ENCODE measurements at regions not wholly inside any gene's neighbourhood (a gene's known extent, or its start where the extent isn't known, plus 50 kb on each side); places are given as distances from the start of the nearest gene placed in this dataset.

GRCh38 chr10:90999512-91000172, 78.8 kb upstream of the ANKRD1 start:
- TF ChIP-seq TAF1 (IDR thresholded peaks at IDR 0.05; ENCODE audit: borderline replicate concordance, insufficient read depth, low read length): no peak
- TF ChIP-seq REST (IDR thresholded peaks at IDR 0.05; ENCODE audit: insufficient read depth in 1 of 2, low read depth in 2 of 2, low read length in 2 of 2): no peak
- TF ChIP-seq POLR2AphosphoS5 (IDR thresholded peaks at IDR 0.05; ENCODE audit: low read depth, low read length): no peak
- TF ChIP-seq FOXP2 (optimal IDR thresholded peaks at IDR 0.05; ENCODE audit: borderline replicate concordance, extremely low read depth, extremely low read length, insufficient read depth): no peak
- TF ChIP-seq SIN3A (IDR thresholded peaks at IDR 0.05; ENCODE audit: borderline replicate concordance, insufficient read depth, low read length): no peak
